Erythroblast (primary cell): ENCODE measurements at regions not wholly inside any gene's neighbourhood (a gene's known extent, or its start where the extent isn't known, plus 50 kb on each side); places are given as distances from the start of the nearest gene placed in this dataset.

ENCODE experiments used
- GATA1 ChIP-seq: IDR thresholded peaks from 2 replicates; pipeline ENCODE4 v1.6.1; 2011; ENCODE audit warnings: low read depth, mild to moderate bottlenecking, control low read depth, low read length, moderate library complexity
- POLR2A ChIP-seq: IDR thresholded peaks from 2 replicates; pipeline ENCODE4 v1.6.1; 2011; ENCODE audit warnings: mild to moderate bottlenecking, low read length

DNA sequence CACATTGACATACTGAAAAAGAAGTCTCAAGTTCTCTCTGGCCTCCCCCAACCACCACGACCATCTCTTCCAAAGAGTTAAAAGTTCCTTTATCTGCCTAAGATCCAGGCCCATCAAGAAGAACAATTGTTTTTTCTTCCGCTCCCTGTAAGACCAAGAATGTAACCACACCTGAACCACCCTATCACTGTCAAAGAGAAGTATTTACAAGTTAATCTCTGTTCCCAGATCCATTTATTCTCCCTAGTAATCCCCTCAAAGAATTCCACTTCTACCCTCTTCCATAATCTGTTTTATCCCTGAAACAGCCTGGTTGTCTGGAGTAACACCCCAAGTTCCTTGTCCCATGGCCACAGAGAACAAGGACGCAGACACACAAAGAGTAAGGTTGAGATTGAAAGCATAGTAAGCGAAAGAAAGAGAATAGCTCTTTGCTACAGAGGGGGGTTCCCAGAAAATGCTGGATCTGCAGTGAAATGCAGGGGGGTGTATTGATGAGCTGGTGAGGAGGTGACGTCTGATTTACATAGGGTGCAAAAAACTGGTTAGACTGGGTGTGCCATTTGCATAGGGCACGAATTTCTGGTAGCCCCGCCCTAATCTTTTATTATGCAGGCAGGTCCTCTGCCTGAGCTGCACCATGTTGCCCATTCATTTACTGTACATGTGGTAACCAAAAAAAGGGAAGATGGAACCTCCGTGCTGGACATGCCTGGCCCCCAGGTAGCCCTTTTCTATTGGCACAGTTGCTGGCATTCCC lies 122.0 kb downstream of the SKIDA1 start:
- no peak for TF ChIP-seq POLR2A
- no peak for TF ChIP-seq GATA1
